ENCODE measurements at regions not wholly inside any gene's neighbourhood (a gene's known extent, or its start where the extent isn't known, plus 50 kb on each side); places are given as distances from the start of the nearest gene placed in this dataset.

DNA sequence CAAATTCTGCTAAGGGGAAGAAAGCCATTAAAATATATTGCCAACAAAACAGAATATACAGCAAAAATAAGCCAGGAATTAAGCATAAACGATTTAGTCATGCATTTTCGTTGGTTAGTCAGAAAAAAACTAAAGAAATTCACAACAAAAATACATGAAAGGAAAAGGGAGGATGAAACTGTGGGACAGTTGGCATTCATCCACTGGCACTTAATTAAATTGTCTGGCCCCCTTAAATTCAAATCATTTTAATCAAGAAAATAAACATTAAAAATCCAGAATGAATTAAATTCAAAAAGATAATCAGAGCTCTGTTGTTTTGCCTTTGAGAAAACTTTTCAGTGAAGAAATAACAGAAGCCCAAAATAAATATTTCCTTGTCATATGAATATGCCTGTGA, 264.6 kb upstream of the TMTC1 start:
- TF ChIP-seq CTCF (IDR thresholded peaks at IDR 0.05; ENCODE audit: low read depth, low read length) (no peak), EZH2phosphoT487 (IDR thresholded peaks at IDR 0.05; ENCODE audit: low read depth) (no peak)

All from OCI-LY3 (cell line).